ENCODE measurements at regions not wholly inside any gene's neighbourhood (a gene's known extent, or its start where the extent isn't known, plus 50 kb on each side); places are given as distances from the start of the nearest gene placed in this dataset.
A peak's percentile ranks its signal among the peaks of the same experiment; 100 is the strongest.

DNA sequence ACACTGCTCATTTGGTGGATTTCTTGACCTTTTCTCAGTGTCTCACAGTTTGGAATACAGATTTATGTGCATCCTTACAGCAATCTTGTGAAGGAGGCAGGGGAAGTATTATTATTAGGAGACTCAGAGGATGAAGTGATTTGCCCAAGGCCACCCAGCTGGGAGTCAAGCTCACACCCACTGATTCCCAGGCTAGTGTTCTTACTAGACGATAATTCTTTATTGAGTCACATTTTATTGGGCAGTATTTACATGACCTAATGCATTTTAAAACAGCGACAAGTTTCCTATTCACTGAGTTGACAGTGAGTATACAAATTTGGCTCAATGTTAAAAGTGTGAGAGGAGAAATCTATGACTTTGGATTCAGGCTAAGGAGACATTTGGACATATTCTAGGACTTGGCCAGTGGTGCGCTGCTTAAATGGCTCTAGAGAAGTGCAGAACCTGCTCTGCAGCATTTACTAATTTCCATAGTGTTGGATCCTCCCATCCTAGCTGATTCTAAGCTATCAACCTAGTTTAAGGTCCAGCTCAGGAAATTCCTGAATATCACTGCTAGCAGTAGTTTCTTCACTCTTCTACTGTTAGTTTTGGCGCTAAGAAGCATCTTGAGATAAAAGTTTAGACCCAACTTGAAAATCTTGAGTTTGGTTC, 199.3 kb downstream of the MTX2 start:
- Histone ChIP-seq H2AFZ (ENCODE audit: low read length, unreplicated experiment) (no peak overlapping the region), H3K27ac (ENCODE audit: low read depth, low read length) (no peak overlapping the region), H3K79me2 (ENCODE audit: control insufficient read depth, insufficient read depth, low read length, unreplicated experiment) (no peaks in the 10 kb centered on the region), H3K4me1 (ENCODE audit: control insufficient read depth, insufficient read depth, low read length, unreplicated experiment) (peaks cover 6% of the 10 kb centered on the region), H3K27me3 (ENCODE audit: insufficient read depth, low read length) (no peaks in the 10 kb centered on the region), H3K36me3 (ENCODE audit: insufficient read depth, low read length) (no peaks in the 10 kb centered on the region), H3K4me3 (ENCODE audit: low read depth, low read length) (no peak overlapping the region)

DNA sequence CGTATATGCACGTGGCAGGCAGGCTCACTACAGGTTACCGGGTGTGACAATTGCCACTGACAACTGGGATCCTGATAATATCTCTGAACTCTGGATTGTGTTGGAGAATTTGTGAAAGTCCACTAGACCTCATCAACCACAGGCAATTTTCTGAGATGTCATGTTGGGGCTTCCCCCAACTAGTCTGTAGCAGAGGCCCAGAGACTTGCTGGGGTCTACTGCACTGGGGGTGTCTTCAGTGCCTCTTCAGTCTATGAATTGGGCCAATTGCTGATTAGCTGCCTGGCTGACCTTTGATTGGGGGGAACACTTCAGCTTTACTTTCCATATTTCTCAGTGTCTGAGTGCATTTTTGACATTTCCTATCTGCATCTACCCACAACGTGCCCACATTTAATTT, 201.5 kb downstream of the MTX2 start:
- no peak overlapping the region for H2AFZ ChIP-seq (ENCODE audit: low read length, unreplicated experiment)
- H3K36me3 ChIP-seq (ENCODE audit: insufficient read depth, low read length) = no peaks in the 10 kb centered on the region
- no peak overlapping the region for H3K27ac ChIP-seq (ENCODE audit: low read depth, low read length)
- no peak overlapping the region for H3K4me3 ChIP-seq (ENCODE audit: low read depth, low read length)
- H3K27me3 ChIP-seq (ENCODE audit: insufficient read depth, low read length) = no peaks in the 10 kb centered on the region
- no peaks in the 10 kb centered on the region for H3K79me2 ChIP-seq (ENCODE audit: control insufficient read depth, insufficient read depth, low read length, unreplicated experiment)
- H3K4me1 ChIP-seq (ENCODE audit: control insufficient read depth, insufficient read depth, low read length, unreplicated experiment) = peaks cover 6% of the 10 kb centered on the region

DNA sequence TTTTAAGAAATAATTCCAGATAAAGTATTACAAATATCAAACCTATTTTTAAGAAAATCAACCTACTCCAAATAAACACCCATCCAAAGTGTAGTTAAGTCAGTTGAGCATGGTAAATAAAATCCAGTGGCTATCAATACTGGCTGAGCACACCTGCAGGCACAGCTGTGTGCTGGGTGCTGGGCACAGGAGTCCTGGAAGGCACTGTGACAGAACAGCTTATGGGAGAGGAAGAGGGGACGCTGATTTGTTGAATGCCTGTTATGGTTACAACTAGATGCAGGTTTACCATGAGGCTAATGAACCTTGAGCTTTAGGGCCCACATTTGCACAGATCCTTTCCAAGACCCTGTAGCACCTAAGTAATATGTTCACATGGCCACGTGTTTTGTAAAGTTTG, 202.7 kb downstream of the MTX2 start:
- H2AFZ ChIP-seq (ENCODE audit: low read length, unreplicated experiment) = peak overlapping the region; percentile 99

DNA sequence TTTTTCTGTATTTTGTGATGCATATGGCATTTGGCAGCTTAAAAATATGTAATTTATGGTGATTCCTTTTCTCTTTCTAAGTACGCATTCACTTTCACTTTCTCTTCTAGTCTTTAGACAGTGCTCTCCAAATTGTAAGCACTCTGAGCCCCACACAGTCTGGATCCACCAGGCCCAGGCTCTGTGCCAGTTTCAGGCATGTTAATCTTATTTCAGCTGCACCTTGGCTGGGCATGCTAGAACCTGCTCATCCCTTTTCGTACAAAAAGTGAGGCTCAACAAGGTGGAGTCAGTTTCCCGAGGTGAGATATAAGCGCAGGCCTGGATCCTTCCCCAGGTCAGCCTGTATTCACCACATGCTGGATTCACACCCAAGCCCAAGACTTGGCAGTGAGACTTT, 203.9 kb downstream of the MTX2 start:
- no peaks in the 10 kb centered on the region for H3K27me3 ChIP-seq (ENCODE audit: insufficient read depth, low read length)
- no peaks in the 10 kb centered on the region for H3K36me3 ChIP-seq (ENCODE audit: insufficient read depth, low read length)
- peaks cover 6% of the 10 kb centered on the region for H3K4me1 ChIP-seq (ENCODE audit: control insufficient read depth, insufficient read depth, low read length, unreplicated experiment)
- peak overlapping the region; percentile 69 for H3K4me3 ChIP-seq (ENCODE audit: low read depth, low read length)
- no peaks in the 10 kb centered on the region for H3K79me2 ChIP-seq (ENCODE audit: control insufficient read depth, insufficient read depth, low read length, unreplicated experiment)
- no peak overlapping the region for H3K27ac ChIP-seq (ENCODE audit: low read depth, low read length)
- H2AFZ ChIP-seq (ENCODE audit: low read length, unreplicated experiment) = peak overlapping the region; percentile 99

More for the DNA sequence above, 202.7 kb downstream of the MTX2 start:
- Histone ChIP-seq H3K4me3 (ENCODE audit: low read depth, low read length) (no peak overlapping the region), H3K36me3 (ENCODE audit: insufficient read depth, low read length) (no peaks in the 10 kb centered on the region), H3K79me2 (ENCODE audit: control insufficient read depth, insufficient read depth, low read length, unreplicated experiment) (no peaks in the 10 kb centered on the region), H3K27ac (ENCODE audit: low read depth, low read length) (no peak overlapping the region), H3K4me1 (ENCODE audit: control insufficient read depth, insufficient read depth, low read length, unreplicated experiment) (peaks cover 6% of the 10 kb centered on the region), H3K27me3 (ENCODE audit: insufficient read depth, low read length) (no peaks in the 10 kb centered on the region)

DNA sequence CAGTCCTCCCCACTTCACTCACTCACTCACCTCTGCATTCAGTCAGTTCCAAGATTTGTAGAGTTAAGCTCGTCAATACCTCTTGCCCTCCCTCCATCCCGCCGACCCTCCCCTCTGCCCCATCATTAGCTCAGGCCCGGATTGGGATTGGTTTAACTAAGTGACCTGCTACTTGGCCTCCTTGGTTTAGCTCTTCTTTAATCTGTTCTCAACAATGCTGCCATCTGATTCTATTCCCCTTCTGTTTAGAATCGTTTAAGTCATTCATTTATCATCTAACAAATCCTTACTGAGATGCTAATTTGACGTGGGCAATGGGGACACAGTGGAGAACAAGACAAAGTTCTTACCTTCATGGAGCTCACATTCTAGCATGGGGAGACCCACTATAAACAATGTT, 204.6 kb downstream of the MTX2 start:
- Histone ChIP-seq H3K4me1 (ENCODE audit: control insufficient read depth, insufficient read depth, low read length, unreplicated experiment) (peaks cover 6% of the 10 kb centered on the region), H2AFZ (ENCODE audit: low read length, unreplicated experiment) (peak overlapping the region; percentile 99), H3K27me3 (ENCODE audit: insufficient read depth, low read length) (no peaks in the 10 kb centered on the region), H3K27ac (ENCODE audit: low read depth, low read length) (no peak overlapping the region), H3K79me2 (ENCODE audit: control insufficient read depth, insufficient read depth, low read length, unreplicated experiment) (no peaks in the 10 kb centered on the region), H3K36me3 (ENCODE audit: insufficient read depth, low read length) (no peaks in the 10 kb centered on the region), H3K4me3 (ENCODE audit: low read depth, low read length) (no peak overlapping the region)

DNA sequence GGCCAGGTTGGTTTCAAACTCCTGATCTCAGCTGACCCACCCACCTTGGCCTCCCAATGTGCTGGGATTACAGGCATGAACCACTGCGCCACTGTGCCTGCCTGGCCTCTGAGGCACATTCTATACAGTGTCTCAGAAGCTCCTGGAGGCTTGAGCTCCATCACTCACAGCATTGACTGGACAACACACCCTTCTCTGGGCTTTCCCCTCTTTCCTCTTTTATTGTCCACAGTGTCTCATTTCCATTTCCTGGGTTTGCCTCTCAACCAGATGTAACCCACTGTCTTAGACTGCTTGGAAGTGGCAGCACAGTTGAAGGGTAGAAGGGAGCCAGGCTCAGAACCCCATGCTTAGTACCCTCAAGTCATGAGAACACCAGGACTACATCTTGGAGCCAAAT, 208.1 kb downstream of the MTX2 start:
- no peak overlapping the region for H2AFZ ChIP-seq (ENCODE audit: low read length, unreplicated experiment)
- no peaks in the 10 kb centered on the region for H3K79me2 ChIP-seq (ENCODE audit: control insufficient read depth, insufficient read depth, low read length, unreplicated experiment)

DNA sequence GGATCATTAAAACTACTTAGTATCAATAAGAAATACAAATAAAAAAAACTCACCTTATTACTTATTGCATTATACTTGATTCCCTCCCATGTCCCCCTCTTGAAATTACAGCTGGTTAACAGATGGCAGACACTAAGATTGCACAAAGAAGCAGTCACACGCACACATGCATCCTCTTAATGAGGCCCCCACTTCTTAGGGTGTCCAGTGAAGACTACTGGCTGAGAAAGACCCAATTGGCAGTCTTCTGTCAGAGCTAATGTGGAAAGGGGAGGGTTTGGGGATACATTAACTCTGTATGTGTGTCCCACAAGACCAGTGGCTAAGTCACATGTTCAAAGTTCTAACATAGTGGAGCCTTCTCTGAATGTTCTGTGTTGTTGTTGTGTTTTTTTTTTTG, 210.7 kb downstream of the MTX2 start:
- H2AFZ ChIP-seq (ENCODE audit: low read length, unreplicated experiment) = no peak overlapping the region
- H3K4me1 ChIP-seq (ENCODE audit: control insufficient read depth, insufficient read depth, low read length, unreplicated experiment) = no peaks in the 10 kb centered on the region
- H3K4me3 ChIP-seq (ENCODE audit: low read depth, low read length) = no peak overlapping the region
- H3K27ac ChIP-seq (ENCODE audit: low read depth, low read length) = no peak overlapping the region
- no peaks in the 10 kb centered on the region for H3K36me3 ChIP-seq (ENCODE audit: insufficient read depth, low read length)
- no peaks in the 10 kb centered on the region for H3K79me2 ChIP-seq (ENCODE audit: control insufficient read depth, insufficient read depth, low read length, unreplicated experiment)
- H3K27me3 ChIP-seq (ENCODE audit: insufficient read depth, low read length) = no peaks in the 10 kb centered on the region

More for the DNA sequence above, 208.1 kb downstream of the MTX2 start:
- Histone ChIP-seq H3K27me3 (ENCODE audit: insufficient read depth, low read length) (no peaks in the 10 kb centered on the region), H3K4me3 (ENCODE audit: low read depth, low read length) (no peak overlapping the region), H3K36me3 (ENCODE audit: insufficient read depth, low read length) (no peaks in the 10 kb centered on the region), H3K4me1 (ENCODE audit: control insufficient read depth, insufficient read depth, low read length, unreplicated experiment) (peaks cover 4% of the 10 kb centered on the region), H3K27ac (ENCODE audit: low read depth, low read length) (no peak overlapping the region)

DNA sequence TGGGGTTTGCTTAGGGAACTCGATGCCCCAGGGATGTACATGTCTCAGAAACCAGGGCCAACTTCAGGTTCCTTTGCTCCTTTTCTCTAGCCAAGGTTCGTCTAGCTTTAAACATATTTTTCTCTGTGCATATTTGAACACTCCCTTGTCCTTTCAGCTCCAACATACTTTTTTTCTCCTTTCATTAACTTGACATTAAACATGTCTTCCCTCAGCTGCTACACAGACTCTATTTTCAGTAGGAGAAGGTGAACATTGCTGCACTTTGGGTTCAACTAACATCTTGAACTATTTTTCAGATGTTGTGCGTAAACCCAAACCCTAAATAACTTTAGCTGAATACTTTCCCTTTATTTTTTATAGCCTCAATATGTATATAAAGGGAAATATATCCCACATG, 212.9 kb downstream of the MTX2 start:
- Histone ChIP-seq H3K4me3 (ENCODE audit: low read depth, low read length) (no peak overlapping the region), H3K27me3 (ENCODE audit: insufficient read depth, low read length) (no peaks in the 10 kb centered on the region)

DNA sequence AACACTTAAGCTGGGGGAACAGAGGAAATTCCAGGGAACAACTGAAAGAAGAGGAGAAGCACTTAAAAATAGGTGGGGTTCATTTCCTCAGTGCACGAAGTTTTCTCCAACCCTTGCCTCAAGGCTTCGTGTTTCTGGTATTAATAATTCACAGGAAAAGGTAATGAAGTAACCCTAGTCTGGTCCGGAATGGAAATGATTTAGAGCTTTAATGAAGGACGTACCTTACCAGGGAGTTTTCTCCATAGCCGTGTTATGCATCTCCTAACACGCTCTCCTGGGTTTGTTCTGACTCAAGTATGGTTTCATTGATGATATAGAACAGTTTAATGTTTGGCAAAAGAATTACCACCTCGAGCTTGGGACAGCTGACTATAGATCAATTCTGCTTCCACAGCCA, 214.2 kb downstream of the MTX2 start:
- Histone ChIP-seq H3K36me3 (ENCODE audit: insufficient read depth, low read length) (no peaks in the 10 kb centered on the region), H3K4me1 (ENCODE audit: control insufficient read depth, insufficient read depth, low read length, unreplicated experiment) (no peaks in the 10 kb centered on the region), H3K4me3 (ENCODE audit: low read depth, low read length) (no peak overlapping the region), H3K79me2 (ENCODE audit: control insufficient read depth, insufficient read depth, low read length, unreplicated experiment) (no peaks in the 10 kb centered on the region), H3K27ac (ENCODE audit: low read depth, low read length) (no peak overlapping the region), H3K27me3 (ENCODE audit: insufficient read depth, low read length) (no peaks in the 10 kb centered on the region), H2AFZ (ENCODE audit: low read length, unreplicated experiment) (no peak overlapping the region)

More for the DNA sequence above, 212.9 kb downstream of the MTX2 start:
- no peaks in the 10 kb centered on the region for H3K4me1 ChIP-seq (ENCODE audit: control insufficient read depth, insufficient read depth, low read length, unreplicated experiment)
- no peaks in the 10 kb centered on the region for H3K36me3 ChIP-seq (ENCODE audit: insufficient read depth, low read length)
- no peak overlapping the region for H2AFZ ChIP-seq (ENCODE audit: low read length, unreplicated experiment)
- H3K27ac ChIP-seq (ENCODE audit: low read depth, low read length) = no peak overlapping the region
- H3K79me2 ChIP-seq (ENCODE audit: control insufficient read depth, insufficient read depth, low read length, unreplicated experiment) = no peaks in the 10 kb centered on the region

DNA sequence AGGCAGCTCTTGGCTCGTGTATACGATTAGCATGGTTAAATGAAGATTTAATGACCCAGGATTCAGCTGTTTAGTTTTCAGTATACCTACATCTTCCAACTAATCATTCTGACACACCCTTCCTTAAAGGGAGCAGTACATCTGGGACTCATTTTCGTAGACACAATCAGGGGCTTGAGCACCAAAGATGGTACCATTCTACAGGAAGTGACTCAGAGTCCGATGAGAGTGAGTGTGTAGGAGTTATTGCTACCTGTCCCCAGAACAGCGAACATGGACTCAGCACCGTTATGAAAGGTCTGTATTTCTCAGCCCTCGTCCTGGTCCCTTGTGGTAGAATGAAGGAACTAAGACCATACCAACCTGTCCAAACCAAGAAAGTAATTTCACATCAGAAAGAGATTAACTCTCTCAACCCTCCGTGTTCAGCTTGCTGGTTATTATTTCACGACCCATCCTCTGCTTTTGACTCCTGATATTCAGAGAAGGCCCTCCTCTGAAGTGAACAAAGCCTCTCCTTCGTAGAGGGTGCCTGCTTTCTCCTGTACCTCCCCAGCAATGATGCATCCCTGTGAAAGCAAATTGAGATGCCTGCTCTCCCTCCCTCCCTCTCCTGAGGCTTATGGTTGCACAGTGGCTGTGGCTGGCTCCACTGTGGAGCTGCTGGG, 214.8 kb downstream of the MTX2 start:
- Histone ChIP-seq H2AFZ (ENCODE audit: low read length, unreplicated experiment) (no peak overlapping the region), H3K27me3 (ENCODE audit: insufficient read depth, low read length) (no peaks in the 10 kb centered on the region), H3K27ac (ENCODE audit: low read depth, low read length) (no peak overlapping the region), H3K36me3 (ENCODE audit: insufficient read depth, low read length) (no peaks in the 10 kb centered on the region), H3K4me3 (ENCODE audit: low read depth, low read length) (no peak overlapping the region), H3K79me2 (ENCODE audit: control insufficient read depth, insufficient read depth, low read length, unreplicated experiment) (no peaks in the 10 kb centered on the region), H3K4me1 (ENCODE audit: control insufficient read depth, insufficient read depth, low read length, unreplicated experiment) (peaks cover 4% of the 10 kb centered on the region)

DNA sequence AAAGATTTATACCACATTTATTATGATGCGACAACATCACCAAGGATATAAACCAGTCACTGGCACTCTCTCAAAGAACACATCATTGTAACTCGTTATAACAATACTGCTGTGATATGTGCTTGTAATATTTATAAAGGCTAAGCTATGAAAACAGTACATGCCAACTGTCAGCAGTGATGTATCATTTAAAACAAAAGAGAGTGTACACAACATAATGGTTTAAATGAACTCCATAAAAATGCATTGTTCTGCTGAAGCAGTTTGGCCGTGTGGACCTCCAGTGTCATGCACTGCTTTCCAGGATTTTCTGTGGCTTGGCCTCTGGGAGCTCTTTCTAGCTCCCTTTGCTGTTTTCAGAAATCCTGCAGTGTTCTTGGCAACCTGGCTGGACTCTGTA, 215.6 kb downstream of the MTX2 start:
- no peaks in the 10 kb centered on the region for H3K36me3 ChIP-seq (ENCODE audit: insufficient read depth, low read length)
- H3K27ac ChIP-seq (ENCODE audit: low read depth, low read length) = no peak overlapping the region
- H3K79me2 ChIP-seq (ENCODE audit: control insufficient read depth, insufficient read depth, low read length, unreplicated experiment) = no peaks in the 10 kb centered on the region
- H2AFZ ChIP-seq (ENCODE audit: low read length, unreplicated experiment) = no peak overlapping the region
- no peaks in the 10 kb centered on the region for H3K27me3 ChIP-seq (ENCODE audit: insufficient read depth, low read length)
- H3K4me1 ChIP-seq (ENCODE audit: control insufficient read depth, insufficient read depth, low read length, unreplicated experiment) = peaks cover 4% of the 10 kb centered on the region
- no peak overlapping the region for H3K4me3 ChIP-seq (ENCODE audit: low read depth, low read length)

Data from ACC112 (cell line).